H1 (cell line): ENCODE measurements at regions not wholly inside any gene's neighbourhood (a gene's known extent, or its start where the extent isn't known, plus 50 kb on each side); places are given as distances from the start of the nearest gene placed in this dataset.

ENCODE experiments used
- BRCA1 ChIP-seq: IDR thresholded peaks from 2 replicates; pipeline ENCODE4 v1.6.1; 2012; ENCODE audit warnings: low read depth, low read length, improper control_type of control experiment
- CEBPB ChIP-seq: IDR thresholded peaks from 2 replicates; pipeline ENCODE4 v1.6.1; 2012; ENCODE audit warnings: low read depth, low read length
- CHD2 ChIP-seq: IDR thresholded peaks from 2 replicates; pipeline ENCODE4 v1.6.1; 2012; ENCODE audit warnings: low read length, improper control_type of control experiment
- CTCF ChIP-seq, 3 experiments: IDR thresholded peaks; 1 replicate in 2 of 3; 2 replicates in 1 of 3; pipeline versions ENCODE4 v1.5.1 to v1.6.1; 2011; ENCODE audit warnings: low read length in 3 of 3, mild to moderate bottlenecking in 3 of 3, inconsistent platforms in 2 of 3, low read depth in 1 of 3, moderate library complexity in 1 of 3; ENCODE audit not compliant: insufficient read depth in 1 of 3; ENCODE audit errors: control extremely low read depth in 1 of 3
- EP300 ChIP-seq, 2 experiments: IDR thresholded peaks; 1 replicate in 1 of 2; 2 replicates in 1 of 2; pipeline ENCODE4 v1.6.1; 2011 to 2012; ENCODE audit warnings: low read depth in 2 of 2, low read length in 2 of 2, mild to moderate bottlenecking in 2 of 2, borderline replicate concordance in 1 of 2, inconsistent platforms in 1 of 2, moderate library complexity in 1 of 2
- JUND ChIP-seq: IDR thresholded peaks from 2 replicates; pipeline ENCODE4 v1.6.1; 2011; ENCODE audit warnings: mild to moderate bottlenecking, improper control_type of control experiment, low read length
- KDM1A ChIP-seq: fragments of 200-600, 300-600 bp; sonication (generic); IDR thresholded peaks from 2 replicates; pipeline ENCODE4 v1.7.1; 2016; ENCODE audit warnings: mild to moderate bottlenecking, low read length, borderline replicate concordance
- PHF8 ChIP-seq: fragments of 200-600 bp; sonication (generic); conservative IDR thresholded peaks from 2 replicates; pipeline ENCODE4 v1.7.1; 2012; ENCODE audit warnings: low read depth, mild to moderate bottlenecking, inconsistent platforms, low read length, moderate library complexity
- POLR2A ChIP-seq, 2 experiments: IDR thresholded peaks; 1 replicate in 1 of 2; 2 replicates in 1 of 2; pipeline ENCODE4 v1.6.1; 2011; ENCODE audit warnings: low read depth in 2 of 2, low read length in 2 of 2, mild to moderate bottlenecking in 2 of 2; ENCODE audit errors: control extremely low read depth in 1 of 2
- POLR2AphosphoS5 ChIP-seq: IDR thresholded peaks from 2 replicates; pipeline ENCODE4 v1.6.1; 2011; ENCODE audit warnings: low read depth, low read length
- YY1 ChIP-seq: IDR thresholded peaks from 2 replicates; pipeline ENCODE4 v1.6.1; 2011; ENCODE audit warnings: low read depth, mild to moderate bottlenecking, low read length

- TF ChIP-seq CTCF (IDR thresholded peaks at IDR 0.05; ENCODE audit: control extremely low read depth in 1 of 3, insufficient read depth in 1 of 3, low read depth in 1 of 3, low read length in 3 of 3) (no peak), POLR2AphosphoS5 (no peak), EP300 (IDR thresholded peaks at IDR 0.05; ENCODE audit: borderline replicate concordance in 1 of 2, low read depth in 2 of 2, low read length in 2 of 2) (no peak), KDM1A (no peak), BRCA1 (no peak), POLR2A (IDR thresholded peaks at IDR 0.05; ENCODE audit: control extremely low read depth in 1 of 2, low read depth in 2 of 2, low read length in 2 of 2) (no peak), PHF8 (no peak), YY1 (no peak), CEBPB (no peak), JUND (no peak), CHD2 (no peak)
Observed at GRCh38 chr10:125533866-125534265, 149.1 kb downstream of the TEX36 start.
